Activated CD4-positive, alpha-beta memory T cell treated with anti-CD3 and anti-CD28 coated beads, Interleukin-2, amount 10 ng/mL, durations not matched to agents 7 days and 5 days (primary cell): ENCODE measurements at regions not wholly inside any gene's neighbourhood (a gene's known extent, or its start where the extent isn't known, plus 50 kb on each side); places are given as distances from the start of the nearest gene placed in this dataset.

ENCODE experiments used
- CTCF ChIA-PET: fragments of 350-600 bp; sonication (Branson Sonifier 250); formaldehyde crosslinking; loops from one replicate; lab custom pipeline; 2021; ENCODE audit warnings: antibody characterized with exemption, inconsistent platforms; lab: Charles Lee
- POLR2A ChIA-PET: fragments of 350-600 bp; sonication (Branson Sonifier 250); formaldehyde crosslinking; loops from one replicate; lab custom pipeline; 2021; ENCODE audit warnings: antibody characterized with exemption; lab: Charles Lee
- DNase-seq: peaks from one replicate; pipeline ENCODE4 v3.0.0-alpha.2; 2020
- H3K27ac Mint-ChIP-seq: one replicate; pipeline ENCODE4 v1.8.0; 2021; ENCODE audit warnings: mild to moderate bottlenecking, mixed read lengths
- H3K27me3 Mint-ChIP-seq: one replicate; pipeline ENCODE4 v1.8.0; 2021; ENCODE audit warnings: mixed read lengths
- H3K36me3 Mint-ChIP-seq: one replicate; pipeline ENCODE4 v1.8.0; 2021; ENCODE audit warnings: low read depth, mixed read lengths
- H3K4me1 Mint-ChIP-seq: one replicate; pipeline ENCODE4 v1.8.0; 2021; ENCODE audit warnings: mixed read lengths
- H3K4me3 Mint-ChIP-seq: one replicate; pipeline ENCODE4 v1.8.0; 2021; ENCODE audit warnings: mild to moderate bottlenecking, mixed read lengths
- H3K9me3 Mint-ChIP-seq: one replicate; pipeline ENCODE4 v1.8.0; 2021; ENCODE audit warnings: mixed read lengths

GRCh38 chr12:115820656-115821055 is 456.8 kb downstream of the MED13L start:
- ChIA-PET CTCF (no interaction called here), POLR2A (no interaction called here)
- no peaks in the 10 kb centered on the region for H3K27me3 Mint-ChIP-seq
- H3K4me1 Mint-ChIP-seq, result no peaks in the 10 kb centered on the region
- H3K27ac Mint-ChIP-seq, result no peak overlapping the region
- no peaks in the 10 kb centered on the region for H3K9me3 Mint-ChIP-seq
- DNase-seq, result no peak
- H3K4me3 Mint-ChIP-seq, result no peak overlapping the region
- no peaks in the 10 kb centered on the region for H3K36me3 Mint-ChIP-seq

- CTCF ChIA-PET, result no interaction called here
- Mint-ChIP-seq H3K4me1 (no peaks in the 10 kb centered on the region), H3K4me3 (no peak overlapping the region), H3K36me3 (no peaks in the 10 kb centered on the region), H3K27ac (no peak overlapping the region), H3K27me3 (no peaks in the 10 kb centered on the region), H3K9me3 (no peaks in the 10 kb centered on the region)
- POLR2A ChIA-PET, result no interaction called here
- no peak for DNase-seq
Observed at GRCh38 chr12:115818973-115819372, 458.5 kb downstream of the MED13L start.

- H3K27ac Mint-ChIP-seq, result no peak overlapping the region
- DNase-seq, result no peak
- H3K9me3 Mint-ChIP-seq, result peaks cover 8% of the 10 kb centered on the region
- H3K27me3 Mint-ChIP-seq, result no peaks in the 10 kb centered on the region
- H3K4me1 Mint-ChIP-seq, result no peaks in the 10 kb centered on the region
- ChIA-PET CTCF (no interaction called here), POLR2A (no interaction called here)
- no peak overlapping the region for H3K4me3 Mint-ChIP-seq
- H3K36me3 Mint-ChIP-seq, result no peaks in the 10 kb centered on the region
Observed at GRCh38 chr12:115817389-115817788, 460.1 kb downstream of the MED13L start.

- Mint-ChIP-seq H3K4me1 (no peaks in the 10 kb centered on the region), H3K9me3 (peaks cover 13% of the 10 kb centered on the region), H3K27ac (no peak overlapping the region), H3K36me3 (no peaks in the 10 kb centered on the region), H3K4me3 (no peak overlapping the region), H3K27me3 (no peaks in the 10 kb centered on the region)
- ChIA-PET CTCF (no interaction called here), POLR2A (no interaction called here)
- DNase-seq, result no peak
Observed at GRCh38 chr12:115815924-115816323, 461.6 kb downstream of the MED13L start.

- ChIA-PET POLR2A (no interaction called here), CTCF (no interaction called here)
- Mint-ChIP-seq H3K27ac (no peak overlapping the region), H3K4me3 (no peak overlapping the region), H3K27me3 (no peaks in the 10 kb centered on the region), H3K9me3 (peaks cover 13% of the 10 kb centered on the region), H3K4me1 (no peaks in the 10 kb centered on the region), H3K36me3 (no peaks in the 10 kb centered on the region)
- no peak for DNase-seq
Observed at GRCh38 chr12:115813256-115813655, 464.2 kb downstream of the MED13L start.

GRCh38 chr12:115811929-115812328 is 465.6 kb downstream of the MED13L start:
- peaks cover 13% of the 10 kb centered on the region for H3K9me3 Mint-ChIP-seq
- H3K27me3 Mint-ChIP-seq, result no peaks in the 10 kb centered on the region
- ChIA-PET CTCF (no interaction called here), POLR2A (no interaction called here)
- H3K4me1 Mint-ChIP-seq, result no peaks in the 10 kb centered on the region
- DNase-seq, result no peak
- H3K36me3 Mint-ChIP-seq, result no peaks in the 10 kb centered on the region
- H3K4me3 Mint-ChIP-seq, result no peak overlapping the region
- H3K27ac Mint-ChIP-seq, result no peak overlapping the region

GRCh38 chr12:115811045-115811444 is 466.4 kb downstream of the MED13L start:
- H3K27me3 Mint-ChIP-seq, result no peaks in the 10 kb centered on the region
- DNase-seq, result no peak
- ChIA-PET CTCF (no interaction called here), POLR2A (no interaction called here)
- no peak overlapping the region for H3K4me3 Mint-ChIP-seq
- H3K9me3 Mint-ChIP-seq, result peaks cover 13% of the 10 kb centered on the region
- H3K27ac Mint-ChIP-seq, result no peak overlapping the region
- no peaks in the 10 kb centered on the region for H3K36me3 Mint-ChIP-seq
- no peaks in the 10 kb centered on the region for H3K4me1 Mint-ChIP-seq

GRCh38 chr12:115810122-115810901 is 467.2 kb downstream of the MED13L start:
- Mint-ChIP-seq H3K9me3 (peaks cover 13% of the 10 kb centered on the region), H3K27me3 (no peaks in the 10 kb centered on the region), H3K4me1 (no peaks in the 10 kb centered on the region), H3K36me3 (no peaks in the 10 kb centered on the region), H3K4me3 (no peak overlapping the region), H3K27ac (no peak overlapping the region)
- no peak for DNase-seq
- ChIA-PET CTCF (no interaction called here), POLR2A (no interaction called here)

GRCh38 chr12:115806000-115806399 is 471.5 kb downstream of the MED13L start:
- no peaks in the 10 kb centered on the region for H3K9me3 Mint-ChIP-seq
- no peak overlapping the region for H3K4me3 Mint-ChIP-seq
- H3K27me3 Mint-ChIP-seq, result no peaks in the 10 kb centered on the region
- H3K4me1 Mint-ChIP-seq, result no peaks in the 10 kb centered on the region
- no peaks in the 10 kb centered on the region for H3K36me3 Mint-ChIP-seq
- no peak overlapping the region for H3K27ac Mint-ChIP-seq
- DNase-seq, result no peak
- CTCF ChIA-PET, result no interaction called here
- POLR2A ChIA-PET, result no interaction called here

- Mint-ChIP-seq H3K9me3 (no peaks in the 10 kb centered on the region), H3K4me3 (no peak overlapping the region), H3K27me3 (no peaks in the 10 kb centered on the region), H3K36me3 (no peaks in the 10 kb centered on the region), H3K4me1 (no peaks in the 10 kb centered on the region), H3K27ac (no peak overlapping the region)
- ChIA-PET POLR2A (no interaction called here), CTCF (no interaction called here)
- no peak for DNase-seq
Observed at GRCh38 chr12:115802767-115803166, 474.7 kb downstream of the MED13L start.

- CTCF ChIA-PET, result no interaction called here
- no peak for DNase-seq
- no peak overlapping the region for H3K4me3 Mint-ChIP-seq
- no peaks in the 10 kb centered on the region for H3K27me3 Mint-ChIP-seq
- H3K27ac Mint-ChIP-seq, result no peak overlapping the region
- POLR2A ChIA-PET, result no interaction called here
- H3K36me3 Mint-ChIP-seq, result no peaks in the 10 kb centered on the region
- no peaks in the 10 kb centered on the region for H3K4me1 Mint-ChIP-seq
- H3K9me3 Mint-ChIP-seq, result no peaks in the 10 kb centered on the region
Observed at GRCh38 chr12:115801871-115802270, 475.6 kb downstream of the MED13L start.

- DNase-seq, result no peak
- Mint-ChIP-seq H3K4me1 (no peaks in the 10 kb centered on the region), H3K27ac (no peak overlapping the region), H3K27me3 (no peaks in the 10 kb centered on the region), H3K9me3 (no peaks in the 10 kb centered on the region), H3K36me3 (no peaks in the 10 kb centered on the region), H3K4me3 (no peak overlapping the region)
- CTCF ChIA-PET, result no interaction called here
- POLR2A ChIA-PET, result no interaction called here
Observed at GRCh38 chr12:115799610-115800009, 477.9 kb downstream of the MED13L start.

GRCh38 chr12:115798309-115798917 is 479.1 kb downstream of the MED13L start:
- POLR2A ChIA-PET, result no interaction called here
- no peaks in the 10 kb centered on the region for H3K4me1 Mint-ChIP-seq
- no peak for DNase-seq
- no peaks in the 10 kb centered on the region for H3K27me3 Mint-ChIP-seq
- H3K27ac Mint-ChIP-seq, result no peak overlapping the region
- CTCF ChIA-PET, result no interaction called here
- H3K36me3 Mint-ChIP-seq, result no peaks in the 10 kb centered on the region
- no peaks in the 10 kb centered on the region for H3K9me3 Mint-ChIP-seq
- H3K4me3 Mint-ChIP-seq, result no peak overlapping the region

GRCh38 chr12:115794659-115795081 is 482.8 kb downstream of the MED13L start:
- Mint-ChIP-seq H3K4me1 (no peaks in the 10 kb centered on the region), H3K27ac (no peak overlapping the region), H3K36me3 (no peaks in the 10 kb centered on the region), H3K4me3 (no peak overlapping the region), H3K27me3 (no peaks in the 10 kb centered on the region), H3K9me3 (no peaks in the 10 kb centered on the region)
- DNase-seq, result no peak
- ChIA-PET POLR2A (no interaction called here), CTCF (no interaction called here)
